GM21381 (cell line): ENCODE measurements at regions not wholly inside any gene's neighbourhood (a gene's known extent, or its start where the extent isn't known, plus 50 kb on each side); places are given as distances from the start of the nearest gene placed in this dataset.
A peak's percentile ranks its signal among the peaks of the same experiment; 100 is the strongest.

Experiments used
- ATAC-seq: cut with Tn5 transposase; IDR thresholded peaks from one replicate; pipeline ENCODE4 v1.9.1; 2021; ENCODE audit warnings: mild to moderate bottlenecking, moderate library complexity; ENCODE audit not compliant: unreplicated experiment

DNA sequence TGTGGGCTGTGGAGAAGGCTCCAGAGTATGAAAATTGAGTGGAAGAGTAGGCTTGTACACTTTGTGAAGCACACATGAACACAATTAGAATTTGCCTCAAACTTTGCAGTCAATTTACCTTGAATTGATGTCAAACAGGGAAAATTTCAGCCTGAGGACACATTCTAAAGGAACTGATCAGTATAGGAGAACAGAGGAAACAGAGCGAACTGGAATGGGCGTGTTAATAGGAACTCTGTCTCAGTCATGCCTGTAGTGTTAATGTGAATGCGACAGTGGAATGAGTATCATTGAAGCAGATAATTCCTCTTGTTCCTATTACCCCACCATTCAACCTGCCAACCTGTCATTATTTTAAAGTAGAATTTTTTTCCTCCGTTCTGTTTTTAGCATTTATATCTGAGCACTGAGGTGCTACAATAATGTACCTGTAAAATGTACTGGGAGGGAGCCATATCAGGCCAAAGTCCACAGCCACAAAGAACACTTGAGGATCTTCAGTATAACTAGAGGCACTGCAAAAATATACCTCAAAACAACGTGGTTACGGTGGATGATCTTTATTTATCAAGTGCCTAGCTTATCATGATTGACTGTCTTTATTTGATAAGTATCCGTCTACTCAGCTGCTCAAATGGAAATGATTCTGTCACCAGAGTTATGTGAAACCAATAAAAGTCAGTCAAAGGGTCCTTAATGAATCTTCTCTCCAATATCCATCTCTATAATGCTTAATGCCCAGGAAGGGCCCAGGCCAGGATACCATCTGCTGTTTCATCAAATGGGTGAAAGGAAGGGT is 125.3 kb upstream of the STMND1 start:
- ATAC-seq, result no peak

DNA sequence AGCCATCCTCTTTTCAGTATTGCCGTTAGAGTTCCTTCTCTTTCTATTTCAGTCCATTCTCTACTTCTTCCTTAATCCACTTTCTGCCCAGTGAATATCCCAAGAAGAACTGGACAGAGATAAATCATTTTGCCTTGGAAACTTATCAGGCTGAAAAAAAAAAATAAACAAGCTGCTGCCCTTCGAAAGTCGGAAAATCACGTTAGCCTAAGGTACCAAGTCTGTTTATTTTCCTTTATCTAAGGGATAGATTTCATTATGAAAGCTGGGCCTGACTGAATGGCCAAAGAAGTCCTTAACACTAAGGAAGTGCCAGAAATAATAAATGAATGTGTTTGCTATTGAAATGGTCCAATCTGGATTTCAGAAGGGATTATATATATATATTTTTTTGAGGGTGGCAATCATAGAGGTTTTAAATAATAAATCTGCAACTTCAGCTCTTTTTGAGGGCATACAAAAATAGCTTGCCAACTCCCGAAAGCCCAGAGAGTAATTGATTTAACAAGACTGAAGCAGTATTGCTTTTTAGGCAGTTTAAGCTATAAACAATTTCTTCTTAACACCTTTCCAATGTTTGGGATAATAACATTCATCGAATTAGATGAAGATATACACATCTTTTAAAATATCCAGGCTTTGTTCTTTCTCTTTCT is 127.0 kb upstream of the STMND1 start:
- no peak for ATAC-seq

DNA sequence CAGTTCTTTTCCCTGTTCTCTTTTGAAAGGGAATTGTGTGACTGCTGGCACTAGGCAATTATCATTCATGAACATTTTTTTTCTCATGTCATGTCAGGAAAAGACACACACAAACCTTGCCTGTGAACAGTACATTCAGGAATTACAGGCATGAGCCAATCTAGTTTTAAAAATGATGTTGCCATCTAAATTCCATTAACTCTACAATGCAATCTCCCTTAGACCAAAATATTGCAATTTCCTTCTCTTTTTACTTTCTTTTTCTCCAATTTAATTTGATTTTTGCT is 127.5 kb upstream of the STMND1 start:
- no peak for ATAC-seq

DNA sequence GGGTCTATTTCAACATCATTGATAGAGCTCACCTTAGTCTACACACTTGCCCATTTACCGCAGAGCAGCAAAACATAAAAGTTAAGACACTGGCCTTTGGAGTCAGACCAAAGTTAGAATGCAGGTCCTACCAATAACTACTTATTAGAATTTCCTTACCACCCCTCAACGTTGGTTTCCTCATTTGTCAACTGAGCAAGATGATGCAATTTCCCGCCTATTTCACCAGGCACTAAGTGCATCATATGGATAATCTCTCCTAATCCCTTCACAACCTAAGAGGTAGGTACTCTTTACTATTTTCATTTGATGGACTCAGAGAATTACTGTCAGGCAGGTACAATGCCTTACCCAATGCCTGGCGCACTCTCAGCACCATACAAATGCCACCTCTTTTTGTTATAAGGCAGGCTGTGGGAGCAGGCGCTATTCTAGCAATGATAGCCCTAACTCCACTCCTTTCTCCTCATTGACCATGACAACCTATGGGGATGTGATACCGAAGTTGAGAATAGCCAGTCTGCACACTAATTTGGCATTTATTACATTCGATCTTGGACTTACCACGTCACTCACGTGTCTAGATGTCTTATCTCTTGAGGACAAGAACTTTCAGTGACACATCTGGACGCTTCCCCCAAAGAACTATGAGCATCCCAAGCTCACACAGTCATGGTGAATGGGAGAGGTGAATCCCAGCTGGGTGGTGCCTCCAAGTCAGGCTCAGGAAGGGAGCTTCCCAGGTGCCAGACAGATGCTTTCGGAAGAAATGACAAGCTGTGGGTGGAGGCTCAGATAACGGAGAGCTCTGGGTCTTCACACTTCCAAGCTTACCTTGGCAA is 128.1 kb upstream of the STMND1 start:
- no peak for ATAC-seq

DNA sequence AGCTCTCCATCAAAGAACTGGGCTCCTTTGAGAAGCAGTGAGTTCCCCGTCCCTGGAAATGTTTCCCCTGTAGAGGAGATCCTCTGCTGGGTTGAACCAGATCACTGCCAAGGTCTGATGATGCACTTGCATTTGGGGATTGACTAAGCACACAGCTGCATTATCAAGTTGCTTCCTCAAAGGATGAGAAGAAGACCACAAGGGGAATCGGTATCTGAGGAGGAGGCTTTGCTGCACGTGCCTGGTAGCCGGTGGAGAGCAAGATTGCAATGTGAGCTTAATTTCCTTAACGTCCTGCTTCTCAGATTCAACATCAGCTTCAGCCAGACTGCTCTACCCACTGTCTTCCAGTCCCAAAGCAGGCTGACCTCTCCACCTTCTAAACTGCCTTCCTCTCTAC is 128.8 kb upstream of the STMND1 start:
- ATAC-seq, result no peak

DNA sequence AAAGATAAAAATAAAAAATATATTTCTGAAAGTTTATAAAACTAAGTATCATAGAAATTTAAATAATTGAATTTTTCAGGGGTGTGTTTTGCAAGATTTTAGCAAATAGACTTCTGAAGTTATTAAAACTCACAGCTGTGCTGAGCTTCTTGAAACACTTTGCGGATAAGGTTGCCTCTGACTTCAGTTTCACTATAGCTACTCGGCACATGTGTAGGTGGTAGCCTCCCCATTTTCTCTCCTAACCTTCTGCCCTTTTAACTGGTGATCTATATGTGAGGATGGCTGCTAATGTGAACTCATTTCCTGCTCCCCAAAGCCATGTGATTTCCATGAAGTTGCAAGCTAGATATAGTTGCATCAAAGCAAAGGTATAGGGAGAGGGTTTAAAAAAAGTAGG is 129.3 kb upstream of the STMND1 start:
- ATAC-seq, result no peak

DNA sequence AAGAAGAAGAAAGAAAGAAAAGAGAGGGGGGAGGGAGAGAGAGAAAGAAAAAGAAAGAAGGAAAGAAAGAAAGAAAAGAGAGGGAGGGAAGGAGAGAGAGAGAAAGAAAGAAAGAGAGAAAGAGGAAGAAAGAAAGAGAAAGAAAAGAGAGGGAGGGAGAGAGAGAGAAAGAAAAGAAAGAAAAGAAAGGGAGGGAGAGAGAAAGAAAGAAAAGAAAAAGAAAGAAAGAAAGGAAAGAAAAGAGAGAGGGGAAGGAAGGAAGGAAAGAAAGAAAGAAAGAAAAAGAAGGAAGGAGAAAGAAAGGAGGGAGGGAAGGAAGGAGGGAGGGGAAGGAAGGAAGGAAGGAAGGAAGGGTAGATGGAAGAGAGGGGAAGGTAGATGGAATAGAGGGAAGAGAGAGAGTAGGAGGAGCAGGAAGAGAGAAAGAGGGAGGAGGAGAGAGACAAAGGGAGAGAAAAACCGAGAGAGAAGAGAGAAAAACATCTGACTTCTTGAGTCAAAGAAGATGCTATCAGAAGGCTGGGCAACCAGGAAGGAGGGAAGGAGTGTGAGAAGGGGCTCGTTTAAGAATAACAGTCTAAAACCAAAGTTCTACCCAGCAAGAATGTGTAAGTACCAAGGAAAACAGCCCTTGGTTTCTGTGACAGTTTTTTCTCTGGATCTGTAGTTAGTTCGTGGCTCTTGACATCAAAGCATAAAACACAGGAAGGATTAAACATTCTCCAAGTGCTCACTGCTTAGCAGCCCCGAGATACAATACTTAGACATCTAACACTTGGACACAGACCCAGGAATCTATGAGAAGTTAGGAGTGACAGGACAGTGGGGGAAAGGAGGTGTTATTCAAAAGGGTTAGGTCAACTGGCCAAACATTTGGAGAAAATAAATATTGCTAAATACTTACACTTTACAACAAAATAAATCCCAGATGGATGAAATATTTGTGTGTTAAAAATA is 131.9 kb upstream of the STMND1 start:
- ATAC-seq, result no peak

DNA sequence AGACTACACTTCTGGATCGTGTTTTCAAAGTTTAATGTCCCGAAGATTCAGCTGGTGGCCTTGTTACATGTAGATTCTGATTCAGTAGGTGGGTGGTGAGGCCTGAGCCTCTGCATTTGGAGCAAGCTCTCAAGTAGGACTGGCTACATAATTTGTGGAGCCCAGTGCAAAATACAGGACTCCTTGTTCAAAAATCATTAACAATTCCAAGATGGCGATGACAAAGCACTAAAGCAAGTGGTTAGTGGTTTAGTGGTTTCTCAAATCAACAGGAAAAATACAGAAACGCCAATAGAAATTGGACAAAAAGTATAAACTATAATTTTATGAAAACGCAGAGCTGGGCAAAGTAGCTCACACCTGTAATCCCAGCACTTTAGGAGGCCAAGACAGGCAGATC is 133.7 kb upstream of the STMND1 start:
- no peak for ATAC-seq

DNA sequence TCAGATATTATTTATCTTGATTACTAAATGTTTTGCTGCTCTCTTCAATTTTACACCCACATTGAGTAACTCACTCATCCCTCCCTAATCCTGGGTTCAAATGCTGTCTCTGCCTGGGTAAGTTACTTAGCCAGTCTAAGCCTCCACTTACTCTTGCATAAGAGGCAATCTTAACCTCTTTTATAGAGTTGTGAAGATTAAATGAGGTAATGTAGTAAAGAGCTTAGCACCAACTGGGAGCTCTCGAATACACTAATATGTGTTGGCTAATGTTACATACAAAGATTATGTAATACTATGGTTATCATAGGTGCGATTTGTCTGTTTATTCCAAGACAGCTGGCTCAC is 134.4 kb upstream of the STMND1 start:
- ATAC-seq, result no peak

DNA sequence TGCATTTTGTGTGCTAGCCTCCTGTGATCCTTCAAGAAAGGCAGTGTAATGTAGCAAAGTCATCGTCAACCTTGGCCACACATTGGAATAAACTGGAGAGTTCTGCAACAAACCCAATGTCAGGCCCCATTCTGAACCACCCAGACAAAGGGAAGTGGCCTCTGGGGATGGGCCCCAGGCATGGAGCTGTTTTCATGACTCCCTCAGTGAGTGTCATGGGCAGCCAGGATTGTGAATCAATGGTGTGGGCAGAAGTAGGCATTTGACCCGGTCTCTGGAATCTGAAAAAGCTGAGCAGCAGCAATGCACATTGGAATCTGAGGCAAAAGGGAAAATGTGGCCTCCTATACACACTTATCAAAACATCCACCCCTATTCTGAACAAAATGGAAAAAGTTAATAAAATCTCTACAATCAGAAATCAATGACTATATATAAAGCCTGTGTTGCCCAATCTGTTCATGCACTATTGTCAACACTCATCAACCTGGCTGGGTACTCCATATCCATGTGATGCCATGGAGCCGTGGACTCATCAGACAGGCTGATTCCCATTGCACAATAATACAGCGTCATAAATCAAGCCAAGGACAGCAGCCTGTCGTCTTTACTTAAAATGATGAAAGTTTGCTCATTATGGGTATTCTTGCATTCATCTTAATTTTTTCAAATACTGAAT is 134.9 kb upstream of the STMND1 start:
- no peak for ATAC-seq

DNA sequence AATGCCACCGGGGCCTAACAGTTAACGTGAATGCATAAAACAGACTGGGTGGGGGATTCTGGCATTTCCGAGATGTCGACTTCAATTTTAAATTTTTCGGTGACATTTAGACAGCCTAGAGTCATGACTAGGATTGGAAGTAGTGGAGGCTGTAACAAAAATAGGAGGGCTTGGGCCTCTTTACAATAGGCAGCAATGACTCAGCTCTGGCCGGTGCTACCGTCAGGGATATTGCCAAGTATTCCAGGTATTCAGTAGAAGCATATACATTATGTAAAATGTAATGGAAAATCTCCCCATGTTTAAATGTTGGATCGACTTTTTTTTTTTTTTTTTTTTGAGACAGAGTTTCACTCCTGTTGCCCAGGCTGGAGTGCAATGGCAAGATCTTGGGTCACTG is 136.2 kb upstream of the STMND1 start:
- no peak for ATAC-seq

DNA sequence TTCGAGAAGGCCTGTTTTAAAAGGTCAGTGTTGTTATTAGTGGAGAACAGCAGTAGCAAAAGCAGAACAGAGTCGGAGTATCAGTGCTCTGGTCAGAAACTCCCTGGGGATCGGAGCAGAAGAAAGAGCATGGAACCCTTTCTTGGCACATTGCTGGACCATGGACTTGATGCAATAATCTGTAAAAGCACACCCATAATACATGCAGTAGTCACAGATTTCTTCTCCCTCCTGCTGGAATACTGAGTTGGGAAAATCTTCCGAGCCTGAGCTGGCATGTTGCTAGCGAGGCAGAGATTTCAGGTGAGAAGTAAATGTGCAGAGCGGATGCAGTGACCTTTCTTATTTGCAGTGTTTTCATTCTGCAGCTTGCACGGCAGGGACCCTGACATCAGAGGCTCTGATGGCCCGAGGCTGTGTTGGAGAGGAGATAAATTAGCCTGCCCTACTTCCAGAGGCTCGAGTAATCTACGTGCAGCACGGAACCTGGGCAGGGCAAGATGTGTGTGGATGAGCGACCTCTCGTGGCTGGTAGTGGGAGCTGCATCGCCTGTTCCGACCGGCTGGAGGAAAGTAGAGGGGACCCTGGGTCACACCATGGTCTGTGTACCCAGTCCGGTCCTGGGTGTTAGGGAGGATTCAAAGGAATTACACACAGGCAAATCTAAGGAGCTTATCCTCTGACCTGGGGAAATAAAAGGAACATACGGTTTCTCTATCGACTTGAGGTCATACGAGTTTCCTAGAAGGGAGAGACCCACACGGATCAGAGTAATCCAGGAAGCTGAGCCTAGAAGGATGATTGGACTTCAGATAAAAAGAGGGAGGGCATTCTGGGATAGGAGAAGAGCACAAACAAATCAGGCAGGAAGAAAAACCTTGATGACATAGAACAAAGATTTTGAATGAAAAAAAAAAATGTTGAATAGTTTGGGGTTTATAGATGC is 137.0 kb upstream of the STMND1 start:
- ATAC-seq, result peak; percentile 82

DNA sequence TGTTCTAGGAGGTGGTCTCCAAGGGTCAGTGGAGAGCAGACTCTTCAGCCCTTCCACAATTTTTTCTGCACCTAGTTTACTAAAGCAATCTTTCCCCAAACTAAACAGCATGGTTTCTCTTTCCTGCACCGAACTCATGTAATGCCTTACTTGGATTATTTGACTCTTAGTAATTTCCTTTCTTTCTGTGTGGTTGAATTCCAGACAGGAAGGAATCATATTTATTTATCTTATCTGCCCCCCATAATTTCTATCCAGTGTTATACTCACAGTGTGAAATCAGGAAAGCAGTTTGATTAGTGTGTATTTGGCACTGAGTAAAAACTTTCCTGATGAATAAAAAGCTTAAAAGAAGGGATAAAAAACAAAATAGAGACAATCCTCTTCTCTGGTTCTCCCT is 140.3 kb upstream of the STMND1 start:
- no peak for ATAC-seq

DNA sequence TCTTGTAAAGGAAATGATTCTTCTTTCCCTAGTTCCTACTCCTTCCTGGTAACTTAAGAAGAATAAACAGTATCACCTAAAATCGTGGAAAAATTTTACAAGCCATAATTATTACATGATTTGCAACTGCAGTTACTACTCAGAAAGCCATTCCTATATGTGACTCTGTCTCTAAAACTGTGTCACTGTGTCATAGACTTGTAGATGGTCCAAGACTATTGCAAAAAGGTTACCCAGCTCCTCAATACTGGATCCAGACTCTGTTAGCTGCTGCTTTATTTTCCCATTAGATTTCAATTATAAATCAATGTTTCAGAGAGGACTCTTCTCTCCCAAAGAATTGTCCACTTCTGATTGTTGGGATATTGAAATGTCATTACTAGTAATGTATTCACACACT is 142.1 kb upstream of the STMND1 start:
- no peak for ATAC-seq

DNA sequence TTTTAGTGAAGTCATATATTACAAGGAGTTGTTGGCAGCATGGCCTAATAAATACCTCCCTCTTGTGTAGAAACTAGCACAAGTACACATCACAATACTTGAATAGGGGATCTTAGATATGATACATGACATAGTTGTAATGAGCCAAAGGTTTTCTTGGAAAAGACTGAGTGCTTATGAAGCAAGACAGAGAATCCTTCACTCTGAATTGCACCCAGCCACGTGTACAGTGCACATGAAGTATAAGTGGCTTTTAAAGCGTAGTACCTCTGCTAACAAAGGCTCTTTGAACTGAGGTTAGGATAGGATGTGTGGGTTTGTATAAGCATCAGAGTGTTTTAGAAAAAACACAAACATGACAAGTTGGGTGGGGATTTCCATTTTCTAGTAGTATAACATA is 145.5 kb upstream of the STMND1 start:
- no peak for ATAC-seq

DNA sequence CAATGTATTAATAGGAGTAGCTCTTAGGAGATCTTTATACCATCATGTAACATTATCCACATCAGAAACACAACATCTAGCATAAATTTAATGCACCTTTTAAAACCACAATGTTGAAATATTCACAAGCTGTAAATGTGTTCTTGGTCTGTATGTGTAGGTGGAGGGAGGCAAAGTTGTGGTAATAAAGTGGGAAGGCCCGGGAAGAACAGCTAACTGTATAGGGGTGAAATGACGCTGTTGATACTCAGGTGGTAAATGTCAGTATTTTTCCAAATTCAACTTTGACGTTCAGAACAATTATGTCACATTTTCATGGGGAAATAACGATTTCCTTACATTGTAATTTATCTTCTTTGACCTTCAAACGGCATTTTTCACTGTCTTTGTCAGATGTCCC is 146.0 kb upstream of the STMND1 start:
- ATAC-seq, result no peak

DNA sequence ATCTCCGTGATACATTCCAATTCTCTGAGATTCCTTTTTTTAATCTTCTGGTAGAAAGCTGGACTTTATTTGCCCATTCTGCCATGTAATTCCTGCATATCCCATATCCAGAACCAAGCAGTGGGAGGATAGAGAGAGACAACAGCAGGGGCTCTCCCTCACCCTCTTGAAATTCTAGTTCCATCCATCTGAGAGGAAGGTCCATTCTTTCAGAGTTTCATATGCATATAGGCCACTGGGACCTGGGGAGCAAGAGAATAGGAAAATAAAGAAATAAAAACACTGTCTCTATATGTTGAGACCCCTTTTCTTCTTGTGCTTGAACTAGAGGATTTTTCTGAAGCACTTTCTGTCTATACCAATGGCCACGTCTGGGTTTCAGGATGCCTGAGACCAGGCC is 147.9 kb upstream of the STMND1 start:
- ATAC-seq, result no peak

DNA sequence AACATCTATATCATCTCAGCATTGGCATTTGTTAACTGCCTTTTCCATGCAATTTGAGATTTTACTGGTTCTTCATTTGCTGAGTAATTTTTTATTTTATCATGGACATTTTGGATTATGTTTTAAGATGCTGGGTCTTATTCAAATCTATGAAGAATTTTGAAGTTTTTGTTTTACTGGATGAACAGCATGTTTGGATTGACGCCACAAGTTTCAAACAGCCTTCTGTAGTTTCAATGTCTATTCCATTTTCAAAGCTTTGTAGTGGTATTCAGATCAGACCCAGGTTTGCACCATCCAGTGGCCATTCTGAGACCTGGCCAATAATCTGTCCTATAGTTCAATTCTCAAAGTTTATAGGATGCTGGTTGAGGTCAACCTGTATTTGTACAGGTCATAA is 148.4 kb upstream of the STMND1 start:
- no peak for ATAC-seq

DNA sequence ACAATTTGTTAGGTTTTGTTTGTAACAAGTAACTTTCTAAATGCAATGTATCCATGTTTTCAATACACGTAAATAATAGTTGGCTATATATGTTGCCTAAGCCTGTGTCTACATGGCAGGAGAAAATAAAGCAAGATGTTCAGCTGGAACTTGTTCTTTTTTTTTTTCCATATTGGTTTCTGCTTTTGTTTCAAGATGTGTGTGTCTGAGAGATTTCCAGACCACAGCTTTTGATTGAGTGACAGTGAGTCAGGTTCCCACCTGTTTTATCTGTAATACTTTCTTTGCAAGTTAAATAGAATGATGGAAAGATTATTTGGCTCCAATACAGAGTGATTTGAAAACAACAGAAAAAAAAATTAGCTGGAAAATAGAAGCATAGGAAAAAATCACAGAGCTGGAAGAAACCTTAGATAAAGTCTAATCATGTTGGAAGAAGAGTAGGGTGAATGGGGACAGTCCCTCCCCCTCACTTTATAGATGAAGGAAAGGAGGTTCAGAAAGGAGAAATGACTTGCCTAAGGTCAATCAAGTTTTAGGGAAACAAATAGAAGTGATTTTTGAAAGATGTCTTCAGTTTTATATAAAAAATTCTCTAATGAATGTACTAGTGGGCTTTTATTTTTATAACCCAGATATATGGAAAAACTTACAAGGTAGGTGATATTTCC is 150.9 kb upstream of the STMND1 start:
- ATAC-seq, result no peak
